ENCODE measurements at regions not wholly inside any gene's neighbourhood (a gene's known extent, or its start where the extent isn't known, plus 50 kb on each side); places are given as distances from the start of the nearest gene placed in this dataset.

DNA sequence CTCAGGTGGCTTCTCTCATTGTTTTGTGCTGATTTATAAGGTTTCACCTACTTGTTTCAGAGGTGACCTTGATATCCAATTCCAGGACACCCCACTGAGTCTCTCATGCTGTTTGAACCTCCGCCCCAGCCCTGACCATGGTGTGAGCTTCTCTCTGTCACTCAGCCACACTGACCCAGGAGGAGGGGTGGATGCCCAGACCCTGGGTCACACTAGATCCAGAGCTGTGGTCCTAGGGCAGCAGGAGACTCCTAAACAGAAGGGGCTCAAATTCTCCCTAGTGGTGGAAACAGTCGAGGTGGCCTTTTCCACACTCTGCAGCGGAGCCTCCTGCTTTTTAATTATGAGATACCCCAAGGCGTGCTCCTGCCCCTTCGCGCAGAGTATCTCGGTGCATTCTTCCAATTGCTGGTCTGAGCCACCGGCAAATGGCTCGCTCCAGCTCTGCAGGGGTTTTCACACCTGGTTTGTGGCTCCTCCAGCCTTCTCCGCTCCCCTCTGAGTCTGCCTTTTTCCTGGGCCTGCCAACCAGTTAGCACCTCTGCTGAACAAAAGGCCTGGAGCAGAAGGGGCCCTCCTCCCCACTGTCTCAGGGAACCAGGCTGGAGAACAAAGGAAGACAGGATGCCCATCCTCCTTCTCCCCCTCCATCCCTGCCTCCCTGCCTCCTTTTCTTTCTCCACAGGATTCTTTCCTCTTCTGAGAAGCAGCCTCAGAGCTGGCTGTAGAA lies 147.3 kb upstream of the SPRED2 start:
- POLR2A ChIA-PET, result no interaction called here
- Histone ChIP-seq H2AFZ (ENCODE audit: low read length) (no peak overlapping the region), H3K27ac (ENCODE audit: extremely low read length, insufficient read depth, low read length) (no peak overlapping the region), H3K79me2 (ENCODE audit: insufficient read depth, low read length) (no peaks in the 10 kb centered on the region), H3K4me2 (ENCODE audit: low read depth, low read length) (no peak overlapping the region), H4K20me1 (ENCODE audit: insufficient read depth, low read length) (no peaks in the 10 kb centered on the region), H3K9me3 (ENCODE audit: low read length) (no peaks in the 10 kb centered on the region), H3K9ac (ENCODE audit: insufficient read depth, low read depth, low read length) (no peak overlapping the region), H3K27me3 (ENCODE audit: control insufficient read depth in 1 of 2, insufficient read depth in 2 of 2, low read length in 2 of 2) (peaks cover 0 to 4% of the 10 kb centered on the region in 2 experiments; a peak in 1 of 5 replicates), H3K4me1 (ENCODE audit: insufficient read depth, low read length) (peaks cover 19% of the 10 kb centered on the region), H3K36me3 (replicated peaks in 1 of 2; ENCODE audit: control insufficient read depth in 1 of 2, insufficient read depth in 2 of 2, low read length in 2 of 2) (no peaks in the 10 kb centered on the region), H3K4me3 (replicated peaks in 1 of 3; ENCODE audit: insufficient read depth in 1 of 3, low read depth in 2 of 3, low read length in 3 of 3) (no peak overlapping the region)
- FAIRE-seq (no peak), ATAC-seq (no peak), DNase-seq (ENCODE audit: low spot score) (no peak)
- no TSS peak for BruUV-seq (replicated peaks)
- WGBS (ENCODE audit: low lambda C conversion rate), result 78% methylated on average over 9 of the region's 10 CpGs
- TF ChIP-seq, protein P1, sequence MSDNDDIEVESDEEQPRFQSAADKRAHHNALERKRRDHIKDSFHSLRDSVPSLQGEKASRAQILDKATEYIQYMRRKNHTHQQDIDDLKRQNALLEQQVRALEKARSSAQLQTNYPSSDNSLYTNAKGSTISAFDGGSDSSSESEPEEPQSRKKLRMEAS (IDR thresholded peaks at IDR 0.05), result no peak
- TF ChIP-seq, protein P2, sequence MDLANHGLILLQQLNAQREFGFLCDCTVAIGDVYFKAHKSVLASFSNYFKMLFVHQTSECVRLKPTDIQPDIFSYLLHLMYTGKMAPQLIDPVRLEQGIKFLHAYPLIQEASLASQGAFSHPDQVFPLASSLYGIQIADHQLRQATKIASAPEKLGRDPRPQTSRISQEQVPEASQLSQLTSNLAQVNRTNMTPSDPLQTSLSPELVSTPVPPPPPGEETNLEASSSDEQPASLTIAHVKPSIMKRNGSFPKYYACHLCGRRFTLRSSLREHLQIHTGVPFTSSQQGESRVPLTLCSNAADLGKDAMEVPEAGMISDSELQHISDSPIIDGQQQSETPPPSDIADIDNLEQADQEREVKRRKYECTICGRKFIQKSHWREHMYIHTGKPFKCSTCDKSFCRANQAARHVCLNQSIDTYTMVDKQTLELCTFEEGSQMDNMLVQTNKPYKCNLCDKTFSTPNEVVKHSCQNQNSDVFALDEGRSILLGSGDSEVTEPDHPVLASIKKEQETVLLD (CRISPR knock-in tag; IDR thresholded peaks at IDR 0.05; ENCODE audit: low read depth), result no peak
- no peak for TF ChIP-seq DPF2 (CRISPR knock-in tag; IDR thresholded peaks at IDR 0.05; ENCODE audit: borderline replicate concordance, low read depth)
- no peak for TF ChIP-seq CCAR2 (optimal IDR thresholded peaks at IDR 0.05; ENCODE audit: low read depth, low read length)
- no peak for TF ChIP-seq CC2D1A (CRISPR knock-in tag; IDR thresholded peaks at IDR 0.05)
- TF ChIP-seq, protein P3, sequence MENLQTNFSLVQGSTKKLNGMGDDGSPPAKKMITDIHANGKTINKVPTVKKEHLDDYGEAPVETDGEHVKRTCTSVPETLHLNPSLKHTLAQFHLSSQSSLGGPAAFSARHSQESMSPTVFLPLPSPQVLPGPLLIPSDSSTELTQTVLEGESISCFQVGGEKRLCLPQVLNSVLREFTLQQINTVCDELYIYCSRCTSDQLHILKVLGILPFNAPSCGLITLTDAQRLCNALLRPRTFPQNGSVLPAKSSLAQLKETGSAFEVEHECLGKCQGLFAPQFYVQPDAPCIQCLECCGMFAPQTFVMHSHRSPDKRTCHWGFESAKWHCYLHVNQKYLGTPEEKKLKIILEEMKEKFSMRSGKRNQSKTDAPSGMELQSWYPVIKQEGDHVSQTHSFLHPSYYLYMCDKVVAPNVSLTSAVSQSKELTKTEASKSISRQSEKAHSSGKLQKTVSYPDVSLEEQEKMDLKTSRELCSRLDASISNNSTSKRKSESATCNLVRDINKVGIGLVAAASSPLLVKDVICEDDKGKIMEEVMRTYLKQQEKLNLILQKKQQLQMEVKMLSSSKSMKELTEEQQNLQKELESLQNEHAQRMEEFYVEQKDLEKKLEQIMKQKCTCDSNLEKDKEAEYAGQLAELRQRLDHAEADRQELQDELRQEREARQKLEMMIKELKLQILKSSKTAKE (CRISPR knock-in tag; IDR thresholded peaks at IDR 0.05; ENCODE audit: borderline replicate concordance), result no peak
- TF ChIP-seq, protein P4, sequence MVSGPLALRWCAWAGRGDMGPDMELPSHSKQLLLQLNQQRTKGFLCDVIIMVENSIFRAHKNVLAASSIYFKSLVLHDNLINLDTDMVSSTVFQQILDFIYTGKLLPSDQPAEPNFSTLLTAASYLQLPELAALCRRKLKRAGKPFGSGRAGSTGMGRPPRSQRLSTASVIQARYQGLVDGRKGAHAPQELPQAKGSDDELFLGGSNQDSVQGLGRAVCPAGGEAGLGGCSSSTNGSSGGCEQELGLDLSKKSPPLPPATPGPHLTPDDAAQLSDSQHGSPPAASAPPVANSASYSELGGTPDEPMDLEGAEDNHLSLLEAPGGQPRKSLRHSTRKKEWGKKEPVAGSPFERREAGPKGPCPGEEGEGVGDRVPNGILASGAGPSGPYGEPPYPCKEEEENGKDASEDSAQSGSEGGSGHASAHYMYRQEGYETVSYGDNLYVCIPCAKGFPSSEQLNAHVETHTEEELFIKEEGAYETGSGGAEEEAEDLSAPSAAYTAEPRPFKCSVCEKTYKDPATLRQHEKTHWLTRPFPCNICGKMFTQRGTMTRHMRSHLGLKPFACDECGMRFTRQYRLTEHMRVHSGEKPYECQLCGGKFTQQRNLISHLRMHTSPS (CRISPR knock-in tag; IDR thresholded peaks at IDR 0.05; ENCODE audit: low read depth), result no peak
- TF ChIP-seq ZSCAN22 (CRISPR knock-in tag; IDR thresholded peaks at IDR 0.05), result no peak
- no peak for TF ChIP-seq ZNF24 (IDR thresholded peaks at IDR 0.05)
- no peak for TF ChIP-seq JUN (CRISPR knock-in tag; IDR thresholded peaks at IDR 0.05)
- TF ChIP-seq ZNF788 (CRISPR knock-in tag; IDR thresholded peaks at IDR 0.05; ENCODE audit: borderline replicate concordance), result no peak
- CTCF ChIA-PET (ENCODE audit: low intra/inter-chr PET ratio, low total read pairs), result no interaction called here
- in situ Hi-C loops (cut with HindIII; ENCODE audit: extremely low pct_ligation_motif_present, low pct_unique_long_range_greater_than_20kb) (loop anchor here (10.0 kb wide), 1 partner anchor 1245 kb away; no protein-coding TSS in a partner anchor), intact Hi-C loops (cut with micrococcal nuclease; ENCODE audit: unreplicated experiment) (loop anchor here (10.0 kb wide), 3 partner anchors 395 to 595 kb away; partner anchors contain the start of genes CEP68 and SLC1A4)
